ENCODE measurements at regions not wholly inside any gene's neighbourhood (a gene's known extent, or its start where the extent isn't known, plus 50 kb on each side); places are given as distances from the start of the nearest gene placed in this dataset.

GRCh38 chr18:14948163-14948540 lies 200.2 kb downstream of the ANKRD30B start:
- Histone ChIP-seq H3K4me3 (ENCODE audit: low read depth, low read length) (no peak overlapping the region), H3K4me1 (ENCODE audit: control insufficient read depth, insufficient read depth, low read length) (no peaks in the 10 kb centered on the region), H3K9me3 (ENCODE audit: control insufficient read depth, insufficient read depth, low read depth, low read length) (no peaks in the 10 kb centered on the region), H3K36me3 (ENCODE audit: control insufficient read depth in 2 of 2, insufficient read depth in 1 of 2, low read length in 2 of 2) (no peaks in the 10 kb centered on the region), H3K27ac (ENCODE audit: extremely low read depth, low read depth, low read length) (no peak overlapping the region)
- ChIA-PET POLR2A (no interaction called here), CTCF (interaction anchor here (1.9 kb wide), 1 partner anchor 31 kb away, joined by 5 read pairs; no protein-coding TSS in a partner anchor)
- no peak for TF ChIP-seq KLF17 (tag by site-specific recombination; IDR thresholded peaks at IDR 0.05)
- TF ChIP-seq ZNF792 (tag by site-specific recombination; IDR thresholded peaks at IDR 0.05), result no peak
- TF ChIP-seq WT1 (tag by site-specific recombination; IDR thresholded peaks at IDR 0.05), result no peak
- no peak for TF ChIP-seq ZNF837 (tag by site-specific recombination; IDR thresholded peaks at IDR 0.05)
- TF ChIP-seq ZNF488 (tag by site-specific recombination; IDR thresholded peaks at IDR 0.05), result no peak
- TF ChIP-seq ZNF140 (tag by site-specific recombination; IDR thresholded peaks at IDR 0.05), result no peak
- TF ChIP-seq MYNN (tag by site-specific recombination; IDR thresholded peaks at IDR 0.05; ENCODE audit: borderline replicate concordance), result no peak
- TF ChIP-seq ZNF133 (tag by site-specific recombination; IDR thresholded peaks at IDR 0.05), result no peak
- no peak for TF ChIP-seq ATF2 (tag by site-specific recombination; IDR thresholded peaks at IDR 0.05; ENCODE audit: low read depth)
- TF ChIP-seq ZNF704 (tag by site-specific recombination; IDR thresholded peaks at IDR 0.05), result no peak
- no peak for TF ChIP-seq TRIM28 (IDR thresholded peaks at IDR 0.05; ENCODE audit: borderline replicate concordance, low read length)
- TF ChIP-seq ZNF280C (tag by site-specific recombination; IDR thresholded peaks at IDR 0.05), result no peak
- no peak for TF ChIP-seq SCRT1 (tag by site-specific recombination; IDR thresholded peaks at IDR 0.05; ENCODE audit: borderline replicate concordance)
- TF ChIP-seq ZNF132 (tag by site-specific recombination; IDR thresholded peaks at IDR 0.05; ENCODE audit: borderline replicate concordance), result no peak
- no peak for TF ChIP-seq ZNF18 (tag by site-specific recombination; IDR thresholded peaks at IDR 0.05)
- no peak for TF ChIP-seq ZNF274 (IDR thresholded peaks at IDR 0.05; ENCODE audit: low read length)
- TF ChIP-seq ZNF274 (tag by site-specific recombination; IDR thresholded peaks at IDR 0.05; ENCODE audit: borderline replicate concordance), result no peak
- no peak for TF ChIP-seq GLIS2 (tag by site-specific recombination; IDR thresholded peaks at IDR 0.05)
- no peak for TF ChIP-seq HOXA7 (CRISPR knock-in tag; IDR thresholded peaks at IDR 0.05; ENCODE audit: borderline replicate concordance)
- TF ChIP-seq ZNF10 (tag by site-specific recombination; IDR thresholded peaks at IDR 0.05), result no peak
- no peak for TF ChIP-seq INSM2 (tag by site-specific recombination; IDR thresholded peaks at IDR 0.05)
